Activated CD4-positive, alpha-beta T cell treated with anti-CD3 and anti-CD28 coated beads, Interleukin-2, amount 10 ng/mL, durations not matched to agents 7 days and 5 days (primary cell): ENCODE measurements at regions not wholly inside any gene's neighbourhood (a gene's known extent, or its start where the extent isn't known, plus 50 kb on each side); places are given as distances from the start of the nearest gene placed in this dataset.

ENCODE experiments used
- CTCF ChIA-PET: fragments of 350-600 bp; sonication (Branson Sonifier 250); formaldehyde crosslinking; loops from one replicate; lab custom pipeline; 2021; ENCODE audit warnings: antibody characterized with exemption; lab: Charles Lee
- POLR2A ChIA-PET: fragments of 350-600 bp; sonication (Branson Sonifier 250); formaldehyde crosslinking; loops from one replicate; lab custom pipeline; 2021; ENCODE audit warnings: antibody characterized with exemption; lab: Charles Lee
- DNase-seq: peaks from one replicate; pipeline ENCODE4 v3.0.0-alpha.2; 2020
- H3K27ac Mint-ChIP-seq: one replicate; pipeline ENCODE4 v1.8.0; 2021; ENCODE audit warnings: mild to moderate bottlenecking, moderate library complexity, mixed read lengths
- H3K27me3 Mint-ChIP-seq: one replicate; pipeline ENCODE4 v1.8.0; 2021; ENCODE audit warnings: mixed read lengths
- H3K36me3 Mint-ChIP-seq: one replicate; pipeline ENCODE4 v1.8.0; 2021; ENCODE audit warnings: low read depth, mixed read lengths
- H3K4me1 Mint-ChIP-seq: one replicate; pipeline ENCODE4 v1.8.0; 2021; ENCODE audit warnings: mixed read lengths
- H3K4me3 Mint-ChIP-seq: one replicate; pipeline ENCODE4 v1.8.0; 2021; ENCODE audit warnings: mild to moderate bottlenecking, moderate library complexity, mixed read lengths
- H3K9me3 Mint-ChIP-seq: one replicate; pipeline ENCODE4 v1.8.0; 2021; ENCODE audit warnings: mixed read lengths

DNA sequence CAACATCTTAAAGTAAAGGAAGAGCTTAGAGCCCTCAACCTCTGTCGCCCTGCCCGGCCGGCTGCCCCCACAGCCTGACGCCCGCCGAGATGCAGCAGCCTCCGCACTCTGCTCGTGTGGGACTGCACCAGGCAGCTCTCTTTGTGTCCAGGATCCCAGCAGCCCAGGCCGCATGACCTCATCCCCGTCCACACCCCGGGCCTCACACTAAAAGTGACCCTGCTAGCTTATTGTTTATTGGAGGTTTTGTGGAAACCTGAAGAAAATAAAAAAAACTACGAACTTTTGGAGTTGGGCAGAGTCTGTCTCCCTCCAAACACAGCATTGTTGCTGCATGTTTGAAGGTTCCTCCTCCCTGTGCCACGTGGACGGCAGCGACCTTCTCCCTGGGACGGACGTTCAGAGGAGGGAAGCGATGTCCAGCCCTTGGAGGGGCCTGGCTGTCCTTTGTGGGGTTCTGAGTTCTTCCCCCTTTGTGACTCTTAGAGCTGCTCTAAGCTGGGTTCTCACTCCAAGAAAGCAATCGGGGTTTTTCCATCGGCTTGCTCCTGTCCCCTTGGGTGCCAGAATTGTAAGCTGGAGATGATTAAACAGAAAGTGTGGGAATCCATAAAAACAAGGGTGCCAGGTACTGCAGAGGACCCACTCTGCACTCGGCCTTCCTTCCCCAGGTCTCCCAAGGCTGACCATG lies 103.5 kb upstream of the COL5A1 start:
- no peaks in the 10 kb centered on the region for H3K9me3 Mint-ChIP-seq
- no peak overlapping the region for H3K4me3 Mint-ChIP-seq
- POLR2A ChIA-PET: no interaction called here
- no peak overlapping the region for H3K27ac Mint-ChIP-seq
- DNase-seq: no peak
- H3K27me3 Mint-ChIP-seq: no peaks in the 10 kb centered on the region
- no peaks in the 10 kb centered on the region for H3K36me3 Mint-ChIP-seq
- CTCF ChIA-PET: no interaction called here
- H3K4me1 Mint-ChIP-seq: no peaks in the 10 kb centered on the region

DNA sequence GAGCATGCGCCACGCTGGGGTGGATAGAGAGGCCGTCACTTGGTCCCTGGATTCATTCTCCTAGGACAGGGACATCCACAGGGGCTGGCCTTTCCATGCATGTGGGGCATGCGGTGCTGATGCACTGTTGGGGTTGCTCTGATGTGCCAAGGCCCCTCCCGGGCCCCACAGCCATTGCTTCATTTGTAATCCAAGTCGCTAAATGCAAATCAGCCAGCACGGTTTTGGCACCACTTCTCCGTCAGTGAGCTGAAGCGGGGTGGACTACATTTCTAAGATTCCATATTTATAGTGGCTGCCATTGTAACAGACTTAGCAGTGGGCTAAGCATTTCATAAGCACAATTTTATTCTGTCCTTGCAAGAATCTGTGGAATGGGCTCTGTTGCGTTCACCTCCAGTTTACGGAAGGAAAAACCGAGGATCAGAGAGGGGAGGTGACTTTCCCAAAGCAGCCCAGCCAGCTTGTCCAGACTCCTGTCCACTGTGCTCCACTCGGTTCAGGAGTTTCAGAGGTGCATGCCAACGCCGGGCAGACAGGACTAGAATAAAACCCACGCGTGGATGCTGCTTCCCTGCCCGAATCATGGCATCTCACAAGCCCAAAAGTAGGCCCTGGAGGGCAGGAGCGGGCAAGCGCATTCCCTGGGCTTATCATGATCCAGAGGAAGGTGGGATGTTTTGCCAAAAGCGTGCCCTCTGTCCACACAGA lies 102.6 kb upstream of the COL5A1 start:
- no peaks in the 10 kb centered on the region for H3K4me1 Mint-ChIP-seq
- no peak overlapping the region for H3K27ac Mint-ChIP-seq
- DNase-seq: no peak
- CTCF ChIA-PET: no interaction called here
- POLR2A ChIA-PET: no interaction called here
- H3K4me3 Mint-ChIP-seq: no peak overlapping the region
- no peaks in the 10 kb centered on the region for H3K36me3 Mint-ChIP-seq
- no peaks in the 10 kb centered on the region for H3K9me3 Mint-ChIP-seq
- H3K27me3 Mint-ChIP-seq: no peaks in the 10 kb centered on the region

DNA sequence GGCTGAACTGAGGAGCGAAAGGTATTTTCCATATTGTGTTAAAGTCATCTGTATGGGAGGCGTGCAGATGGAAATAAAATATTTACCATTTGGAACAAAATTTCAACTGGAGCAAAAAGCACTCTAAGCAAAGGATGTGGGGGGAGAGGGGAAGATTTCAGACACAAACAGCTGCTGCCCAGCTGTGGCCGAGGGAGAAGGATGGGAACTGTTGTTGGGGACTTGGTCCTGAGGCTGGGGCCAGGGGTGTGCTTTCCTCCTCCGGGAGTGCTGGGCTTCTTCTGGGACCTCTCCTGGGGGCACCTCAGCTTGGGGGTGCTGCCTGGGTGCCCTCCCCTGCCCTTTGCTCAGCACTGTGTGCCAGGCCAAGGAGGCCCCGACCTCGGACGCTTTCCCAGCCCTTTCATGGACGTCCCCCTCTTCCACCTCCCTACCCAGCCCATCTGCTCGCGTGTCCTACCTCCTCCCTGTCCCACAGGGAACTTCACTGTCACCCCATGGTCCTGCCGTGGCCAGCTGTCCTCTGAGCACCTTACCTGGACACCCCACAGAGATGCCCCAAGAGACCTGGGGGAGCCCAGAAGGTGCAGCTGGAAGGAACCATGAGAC lies 101.9 kb upstream of the COL5A1 start:
- Mint-ChIP-seq H3K36me3 (no peaks in the 10 kb centered on the region), H3K27ac (no peak overlapping the region), H3K4me1 (no peaks in the 10 kb centered on the region), H3K9me3 (no peaks in the 10 kb centered on the region), H3K27me3 (no peaks in the 10 kb centered on the region), H3K4me3 (no peak overlapping the region)
- DNase-seq: no peak
- CTCF ChIA-PET: no interaction called here
- POLR2A ChIA-PET: no interaction called here

DNA sequence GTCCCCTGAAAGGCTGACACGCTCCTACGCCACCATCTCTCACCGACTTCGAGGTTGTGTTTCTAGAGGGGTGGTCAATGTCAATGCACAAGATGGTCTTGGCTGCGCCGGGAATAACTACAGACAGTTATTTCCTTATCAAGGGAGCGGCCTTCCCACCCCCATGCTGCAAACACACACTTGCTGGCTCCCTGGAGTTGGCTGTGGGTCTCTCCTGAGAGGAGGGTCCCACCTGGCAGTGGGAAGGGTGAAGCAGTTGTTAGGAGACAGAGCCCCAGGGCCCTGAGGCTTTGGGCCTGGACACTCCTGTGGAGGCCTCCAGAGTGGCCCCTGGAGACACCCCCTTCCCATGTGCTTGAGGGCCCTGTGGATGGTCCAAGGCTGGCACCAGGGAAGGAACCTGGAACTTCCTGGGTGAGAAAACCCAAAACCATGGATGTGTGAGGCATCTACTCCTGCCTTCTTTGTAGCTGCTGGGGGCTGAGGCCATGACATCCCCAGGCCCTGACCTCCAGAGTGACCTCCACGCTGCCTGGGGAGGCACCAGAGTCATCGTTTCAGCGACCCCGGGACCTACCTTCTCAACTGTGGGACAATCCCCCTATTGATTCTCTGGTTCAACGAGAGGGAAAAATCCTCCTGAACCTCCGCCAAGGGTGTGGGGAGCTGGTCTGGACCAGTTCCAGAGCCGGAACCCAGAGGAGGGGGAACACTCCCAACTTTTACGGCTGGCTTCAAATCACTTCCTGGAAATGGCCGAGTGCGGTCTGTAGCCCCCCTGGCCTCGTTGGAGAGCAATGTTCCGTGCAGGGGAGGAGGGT lies 101.1 kb upstream of the COL5A1 start:
- ChIA-PET POLR2A (no interaction called here), CTCF (no interaction called here)
- DNase-seq: no peak
- H3K4me3 Mint-ChIP-seq: no peak overlapping the region
- H3K36me3 Mint-ChIP-seq: no peaks in the 10 kb centered on the region
- H3K27me3 Mint-ChIP-seq: no peaks in the 10 kb centered on the region
- no peak overlapping the region for H3K27ac Mint-ChIP-seq
- H3K9me3 Mint-ChIP-seq: no peaks in the 10 kb centered on the region
- H3K4me1 Mint-ChIP-seq: no peaks in the 10 kb centered on the region

DNA sequence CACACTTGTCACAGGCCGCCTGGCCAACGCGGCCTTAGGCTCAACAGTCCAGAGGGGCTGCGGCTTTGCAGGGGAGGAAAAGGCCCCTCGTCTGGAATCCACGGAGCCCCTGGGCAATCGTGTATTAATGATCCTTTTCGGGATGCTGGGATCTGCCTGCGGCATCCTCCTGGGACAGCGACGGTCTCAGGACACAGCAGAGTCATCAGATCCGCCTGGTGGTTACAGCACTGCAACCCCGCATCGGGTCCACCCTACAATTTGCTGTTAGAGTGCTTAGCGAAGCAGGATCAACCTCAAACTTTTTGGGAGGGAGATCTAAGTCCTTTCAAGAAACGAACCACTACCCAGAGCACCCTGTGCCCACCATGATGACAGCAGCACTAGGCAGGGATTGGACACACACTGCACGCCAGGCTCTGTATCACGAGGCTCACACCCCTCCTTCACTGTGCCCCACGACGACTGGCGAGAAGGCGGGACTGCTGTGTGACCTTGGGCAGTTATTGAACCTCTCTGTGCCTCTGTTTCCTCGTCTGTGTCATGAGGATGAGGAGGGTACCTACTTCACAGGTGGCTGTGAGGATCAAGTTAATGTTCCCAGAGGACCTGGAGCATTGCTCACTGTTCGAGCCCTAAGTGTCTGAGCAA lies 100.4 kb upstream of the COL5A1 start:
- no peaks in the 10 kb centered on the region for H3K9me3 Mint-ChIP-seq
- CTCF ChIA-PET: no interaction called here

DNA sequence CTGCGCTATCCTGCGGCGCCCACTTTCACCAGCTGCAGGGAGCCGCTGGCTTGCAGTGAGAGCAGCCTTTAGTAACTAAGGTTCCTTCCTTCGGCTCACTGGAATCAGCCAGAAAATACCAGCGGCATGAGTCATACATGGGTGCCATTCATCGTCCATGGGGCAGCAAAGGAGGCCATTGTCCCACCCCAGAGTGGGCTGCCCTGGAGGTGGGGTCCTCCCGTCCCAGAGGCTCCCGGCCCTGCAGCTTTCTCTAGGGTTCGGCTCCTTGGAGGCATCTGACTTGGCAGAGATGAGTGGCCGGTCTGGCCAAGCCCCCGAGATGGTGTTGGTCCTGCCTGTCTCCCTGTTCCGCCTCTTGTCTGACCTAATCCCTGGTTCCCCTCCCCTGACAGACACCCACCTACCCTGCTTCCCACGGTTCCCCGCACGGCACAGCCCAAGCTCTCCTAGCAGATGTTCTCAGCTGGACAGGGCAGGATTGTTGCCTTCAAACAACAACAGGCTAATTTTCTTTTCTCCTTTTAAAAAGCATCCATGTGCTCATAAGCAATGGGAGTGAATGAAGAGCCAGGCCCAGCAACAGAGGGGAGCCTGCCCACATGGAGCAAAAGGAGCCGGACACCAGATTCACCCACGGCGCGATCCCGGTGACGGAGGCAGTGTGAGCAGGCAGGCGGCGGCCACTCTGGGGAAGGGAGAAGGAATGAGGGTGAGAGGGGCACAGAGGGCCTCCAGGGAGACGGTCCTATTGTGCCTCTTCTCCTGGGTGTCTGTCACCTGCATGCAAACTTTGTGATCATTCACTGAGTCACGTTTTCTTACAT lies 97.0 kb upstream of the COL5A1 start:
- no peaks in the 10 kb centered on the region for H3K27me3 Mint-ChIP-seq
- H3K4me3 Mint-ChIP-seq: no peak overlapping the region
- no peaks in the 10 kb centered on the region for H3K36me3 Mint-ChIP-seq
- no peaks in the 10 kb centered on the region for H3K9me3 Mint-ChIP-seq
- CTCF ChIA-PET: no interaction called here
- POLR2A ChIA-PET: no interaction called here
- H3K27ac Mint-ChIP-seq: no peak overlapping the region
- no peaks in the 10 kb centered on the region for H3K4me1 Mint-ChIP-seq
- no peak for DNase-seq

More for the DNA sequence above, 100.4 kb upstream of the COL5A1 start:
- H3K36me3 Mint-ChIP-seq: no peaks in the 10 kb centered on the region
- H3K27me3 Mint-ChIP-seq: no peaks in the 10 kb centered on the region
- H3K27ac Mint-ChIP-seq: no peak overlapping the region
- no peaks in the 10 kb centered on the region for H3K4me1 Mint-ChIP-seq
- no peak overlapping the region for H3K4me3 Mint-ChIP-seq
- no peak for DNase-seq
- POLR2A ChIA-PET: no interaction called here

DNA sequence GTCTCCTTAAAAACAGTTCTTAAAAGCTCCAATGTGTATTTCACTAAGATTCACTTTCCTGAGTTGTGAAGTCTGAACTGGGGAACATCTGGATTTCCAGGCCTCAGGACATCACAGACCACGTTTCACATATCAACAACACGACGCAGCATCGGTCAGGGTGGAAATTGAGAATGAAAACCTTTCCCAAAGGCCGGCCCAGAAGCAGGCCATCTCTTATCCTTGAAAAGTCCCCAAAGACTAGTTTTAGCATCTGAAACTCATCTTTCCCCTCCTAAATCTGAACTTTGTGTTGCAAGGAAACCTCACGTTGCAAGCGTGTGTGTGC lies 96.4 kb upstream of the COL5A1 start:
- Mint-ChIP-seq H3K4me3 (no peak overlapping the region), H3K4me1 (no peaks in the 10 kb centered on the region), H3K9me3 (no peaks in the 10 kb centered on the region), H3K36me3 (no peaks in the 10 kb centered on the region), H3K27me3 (no peaks in the 10 kb centered on the region), H3K27ac (no peak overlapping the region)
- ChIA-PET POLR2A (no interaction called here), CTCF (no interaction called here)
- no peak for DNase-seq

DNA sequence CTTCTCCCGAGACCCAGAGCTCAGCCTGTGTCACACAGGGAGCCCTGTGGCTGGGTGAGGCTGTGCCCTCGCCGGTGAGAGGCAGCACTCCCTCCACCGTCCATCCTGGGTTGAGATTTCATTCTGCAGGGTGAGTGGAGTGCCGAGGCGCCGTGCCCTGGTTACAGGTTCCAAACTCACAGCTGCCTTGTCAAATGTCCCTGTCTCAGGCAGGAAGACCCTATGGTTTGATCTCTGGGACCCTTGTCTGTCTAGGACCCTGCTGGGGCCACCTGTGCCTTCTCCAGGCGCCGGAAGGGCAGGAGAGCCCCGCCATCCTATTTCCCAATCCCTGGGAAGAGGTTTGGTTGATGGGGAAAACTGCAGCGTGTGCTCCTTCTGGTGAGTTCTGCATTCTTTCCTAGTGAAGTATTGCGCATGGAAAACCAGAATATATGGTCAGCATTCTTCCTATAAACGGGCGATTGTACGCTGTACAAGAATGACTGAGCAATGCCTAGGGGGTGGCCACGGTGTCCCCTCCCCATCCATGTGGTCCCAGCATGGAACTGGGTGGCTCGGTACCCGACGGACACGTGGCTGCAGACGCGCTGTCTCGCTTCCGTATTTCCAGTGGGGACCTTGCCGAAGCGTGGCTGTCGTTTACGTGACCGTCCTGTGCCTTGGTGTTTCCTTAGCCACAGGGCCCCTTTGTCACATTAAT lies 95.9 kb upstream of the COL5A1 start:
- Mint-ChIP-seq H3K9me3 (no peaks in the 10 kb centered on the region), H3K27ac (no peak overlapping the region), H3K4me3 (no peak overlapping the region), H3K36me3 (no peaks in the 10 kb centered on the region), H3K27me3 (no peaks in the 10 kb centered on the region), H3K4me1 (no peaks in the 10 kb centered on the region)
- DNase-seq: no peak
- CTCF ChIA-PET: no interaction called here
- POLR2A ChIA-PET: no interaction called here

DNA sequence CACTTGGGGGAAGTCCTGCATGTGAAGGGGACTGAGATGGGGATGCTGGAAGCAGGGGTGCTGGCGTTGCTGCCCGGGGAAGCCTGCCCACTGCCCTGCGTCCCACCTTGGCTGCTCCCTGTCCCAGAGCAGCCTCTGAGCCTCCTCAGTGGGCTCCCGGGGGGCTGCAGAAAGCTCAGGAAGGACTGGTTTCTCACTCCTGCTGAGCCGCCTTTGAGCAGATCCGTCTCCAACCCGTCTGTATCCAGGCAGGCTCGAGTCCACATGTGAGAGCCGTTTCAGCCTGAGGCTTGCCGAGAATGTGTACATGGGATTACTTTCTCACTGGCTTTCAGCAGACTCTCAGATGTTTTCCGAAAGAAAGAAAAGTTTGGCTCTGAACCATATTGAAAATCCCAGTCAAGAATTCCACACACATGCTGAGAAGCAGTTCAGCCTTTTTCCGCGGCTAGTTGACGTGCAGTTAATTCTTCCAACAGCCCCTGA lies 95.3 kb upstream of the COL5A1 start:
- ChIA-PET POLR2A (no interaction called here), CTCF (no interaction called here)
- no peaks in the 10 kb centered on the region for H3K36me3 Mint-ChIP-seq
- H3K27ac Mint-ChIP-seq: no peak overlapping the region
- no peaks in the 10 kb centered on the region for H3K4me1 Mint-ChIP-seq
- H3K9me3 Mint-ChIP-seq: no peaks in the 10 kb centered on the region
- H3K27me3 Mint-ChIP-seq: no peaks in the 10 kb centered on the region
- no peak for DNase-seq
- H3K4me3 Mint-ChIP-seq: no peak overlapping the region

DNA sequence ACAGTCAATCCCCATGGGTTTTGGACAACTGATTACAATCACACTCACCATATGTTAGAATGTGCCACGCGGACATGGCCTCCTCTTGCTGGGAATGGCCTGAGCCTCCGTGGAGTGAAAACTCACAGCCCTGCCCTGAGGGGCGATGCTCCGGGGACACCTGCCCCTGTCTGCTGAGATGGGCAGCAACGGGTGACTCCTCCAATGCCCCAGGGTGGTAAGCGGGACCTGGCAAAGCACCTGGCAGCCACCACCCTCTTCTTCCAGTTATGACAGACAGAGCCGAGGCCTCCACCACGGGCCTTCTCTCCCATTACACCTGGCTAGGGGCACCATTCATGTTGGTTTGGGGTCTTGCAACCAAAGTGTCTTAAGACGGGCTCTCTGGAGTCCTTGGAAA lies 94.9 kb upstream of the COL5A1 start:
- H3K4me3 Mint-ChIP-seq: no peak overlapping the region
- ChIA-PET CTCF (no interaction called here), POLR2A (no interaction called here)
- no peak overlapping the region for H3K27ac Mint-ChIP-seq
- H3K27me3 Mint-ChIP-seq: peaks cover 2% of the 10 kb centered on the region
- H3K4me1 Mint-ChIP-seq: no peaks in the 10 kb centered on the region
- DNase-seq: no peak
- H3K36me3 Mint-ChIP-seq: no peaks in the 10 kb centered on the region
- no peaks in the 10 kb centered on the region for H3K9me3 Mint-ChIP-seq

DNA sequence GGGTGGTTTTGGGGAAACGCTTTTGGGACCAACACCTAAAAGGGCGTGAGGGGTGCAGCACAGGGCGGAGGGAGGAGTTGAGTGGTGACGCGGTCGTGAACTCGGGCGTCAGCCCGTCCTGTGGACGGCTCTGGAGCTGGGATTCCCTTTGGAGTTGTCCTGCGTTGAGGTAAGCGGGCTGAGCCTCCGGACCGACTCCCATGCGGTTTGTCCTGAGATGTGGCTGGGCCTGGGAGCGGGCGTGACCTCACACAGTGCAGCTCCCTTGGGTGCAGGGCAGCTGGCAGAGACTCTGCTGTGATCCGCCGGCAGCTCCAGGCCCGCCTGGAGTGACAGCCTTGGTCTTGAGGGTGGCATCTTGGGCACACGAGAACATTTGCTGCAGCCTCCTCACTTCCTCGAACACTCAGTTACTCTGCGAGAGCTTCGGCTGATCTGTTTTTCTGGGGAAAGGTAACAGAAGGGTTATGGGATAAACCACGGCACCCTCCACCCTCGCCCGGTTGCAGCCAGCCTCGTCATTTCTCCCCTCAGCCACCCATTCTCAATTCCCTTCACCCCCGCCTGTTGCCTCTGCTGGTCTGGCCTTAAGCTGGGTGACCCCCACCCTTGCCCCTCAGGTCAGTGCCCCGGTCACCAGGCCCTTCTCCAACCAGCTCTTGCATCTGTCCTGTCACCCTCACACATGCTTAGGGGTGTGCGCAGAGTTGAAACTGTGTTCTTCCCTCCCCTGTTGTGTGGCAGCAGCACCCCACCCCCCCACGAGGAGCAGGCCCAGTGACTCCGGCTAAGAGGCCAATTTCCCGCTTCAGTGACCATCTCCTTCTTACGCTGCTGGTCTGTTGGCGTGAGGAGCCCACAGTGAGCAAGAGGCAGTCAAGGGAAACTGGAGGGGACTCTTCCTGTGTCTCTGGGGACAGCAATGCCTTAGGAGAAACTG lies 94.2 kb upstream of the COL5A1 start:
- H3K27me3 Mint-ChIP-seq: peaks cover 3% of the 10 kb centered on the region
- POLR2A ChIA-PET: no interaction called here
- no peaks in the 10 kb centered on the region for H3K36me3 Mint-ChIP-seq
- no peaks in the 10 kb centered on the region for H3K4me1 Mint-ChIP-seq
- no peaks in the 10 kb centered on the region for H3K9me3 Mint-ChIP-seq
- CTCF ChIA-PET: no interaction called here
- H3K27ac Mint-ChIP-seq: peak overlapping the region; percentile 27
- no peak overlapping the region for H3K4me3 Mint-ChIP-seq
- DNase-seq: no peak
